Mesendoderm (in vitro differentiated cells): ENCODE measurements at regions not wholly inside any gene's neighbourhood (a gene's known extent, or its start where the extent isn't known, plus 50 kb on each side); places are given as distances from the start of the nearest gene placed in this dataset.

Source experiments
- DNase-seq: peaks from one replicate; pipeline ENCODE4 v3.0.0; 2013
- H2AK5ac ChIP-seq: 2 replicates; pipeline ENCODE4 v1.6.1; 2013; ENCODE audit warnings: low read length, inconsistent platforms
- H2BK120ac ChIP-seq: 2 replicates; pipeline ENCODE4 v1.6.1; 2013; ENCODE audit warnings: low read depth, mild to moderate bottlenecking, low read length, moderate library complexity, mixed read lengths
- H2BK15ac ChIP-seq: replicated peaks from 2 replicates; pipeline ENCODE4 v1.6.1; 2013; ENCODE audit warnings: low read depth, mild to moderate bottlenecking, moderate library complexity
- H2BK5ac ChIP-seq: 2 replicates; pipeline ENCODE4 v1.6.1; 2013; ENCODE audit warnings: low read length, inconsistent platforms
- H3K18ac ChIP-seq: 2 replicates; pipeline ENCODE4 v1.6.1; 2013; ENCODE audit warnings: mild to moderate bottlenecking, low read length, mixed read lengths
- H3K23ac ChIP-seq: one replicate; pipeline ENCODE4 v1.6.1; 2013; ENCODE audit warnings: low read length
- H3K27ac ChIP-seq: 2 replicates; pipeline ENCODE4 v1.5.1; 2013; ENCODE audit warnings: low read depth, mild to moderate bottlenecking, inconsistent platforms, low read length, moderate library complexity
- H3K27me3 ChIP-seq: 2 replicates; pipeline ENCODE4 v1.6.1; 2013; ENCODE audit warnings: low read length, control low read depth, mild to moderate bottlenecking, inconsistent platforms; ENCODE audit not compliant: insufficient read depth, poor library complexity
- H3K36me3 ChIP-seq: 2 replicates; pipeline ENCODE4 v1.6.1; 2013; ENCODE audit warnings: low read length, inconsistent platforms; ENCODE audit not compliant: control insufficient read depth, insufficient read depth
- H3K4ac ChIP-seq: one replicate; pipeline ENCODE4 v1.6.1; 2013; ENCODE audit warnings: low read depth, mild to moderate bottlenecking, low read length, moderate library complexity
- H3K4me1 ChIP-seq: 2 replicates; pipeline ENCODE4 v1.6.1; 2013; ENCODE audit warnings: low read depth, low read length, inconsistent platforms; ENCODE audit not compliant: control insufficient read depth
- H3K4me2 ChIP-seq: 2 replicates; pipeline ENCODE4 v1.6.1; 2013; ENCODE audit warnings: low read length
- H3K4me3 ChIP-seq: 2 replicates; pipeline ENCODE4 v1.5.1; 2013; ENCODE audit warnings: mild to moderate bottlenecking, low read length
- H3K56ac ChIP-seq: one replicate; pipeline ENCODE4 v1.6.1; 2013; ENCODE audit warnings: low read length
- H3K79me1 ChIP-seq: 2 replicates; pipeline ENCODE4 v1.6.1; 2013; ENCODE audit warnings: low read length, inconsistent platforms
- H3K79me2 ChIP-seq: 2 replicates; pipeline ENCODE4 v1.6.1; 2013; ENCODE audit warnings: mild to moderate bottlenecking, low read length; ENCODE audit not compliant: control insufficient read depth, insufficient read depth
- H3K9ac ChIP-seq: 2 replicates; pipeline ENCODE4 v1.6.1; 2013; ENCODE audit warnings: low read length, inconsistent platforms
- H4K5ac ChIP-seq: one replicate; pipeline ENCODE4 v1.6.1; 2013; ENCODE audit warnings: low read length
- H4K8ac ChIP-seq: one replicate; pipeline ENCODE4 v1.6.1; 2013; ENCODE audit warnings: low read depth, mild to moderate bottlenecking, control low read depth, low read length, moderate library complexity
- WGBS: extraction: QIAGEN DNeasy Blood & Tissue Kit; methylation state at CpG from one replicate; pipeline ENCODE4 v1.1.7; 2013; ENCODE audit warnings: low lambda C conversion rate, missing lambda C conversion rate; ENCODE audit not compliant: insufficient coverage; ENCODE audit errors: extremely low coverage; 5-methylcytosine and 5-hydroxymethylcytosine counted together

- H2BK5ac ChIP-seq, result no peak overlapping the region
- H3K79me2 ChIP-seq, result no peaks in the 10 kb centered on the region
- H3K4me2 ChIP-seq, result no peak overlapping the region
- no peak overlapping the region for H2BK15ac ChIP-seq
- no peak overlapping the region for H4K5ac ChIP-seq
- H4K8ac ChIP-seq, result no peak overlapping the region
- H3K36me3 ChIP-seq, result no peaks in the 10 kb centered on the region
- WGBS, result no CpG with 5 or more reads among the region's 2 CpGs
- H3K4me3 ChIP-seq, result no peak overlapping the region
- H3K23ac ChIP-seq, result no peak overlapping the region
- no peak overlapping the region for H3K18ac ChIP-seq
- H3K79me1 ChIP-seq, result no peaks in the 10 kb centered on the region
- H2BK120ac ChIP-seq, result no peak overlapping the region
- H3K4ac ChIP-seq, result no peak overlapping the region
- H2AK5ac ChIP-seq, result no peak overlapping the region
- no peak overlapping the region for H3K56ac ChIP-seq
- H3K4me1 ChIP-seq, result no peaks in the 10 kb centered on the region
- H3K27me3 ChIP-seq, result no peaks in the 10 kb centered on the region
- H3K9ac ChIP-seq, result no peak overlapping the region
- H3K27ac ChIP-seq, result no peak overlapping the region
- DNase-seq, result no peak
These were observed 686.5 kb upstream of the CDH2 start for GRCh38 chr18:28863396-28863795.

- Histone ChIP-seq H2AK5ac (no peak overlapping the region), H3K79me1 (no peaks in the 10 kb centered on the region), H3K4me1 (no peaks in the 10 kb centered on the region), H3K4ac (no peak overlapping the region), H2BK5ac (no peak overlapping the region), H4K5ac (no peak overlapping the region), H3K79me2 (no peaks in the 10 kb centered on the region), H2BK120ac (no peak overlapping the region), H3K27me3 (no peaks in the 10 kb centered on the region), H3K9ac (no peak overlapping the region), H3K27ac (no peak overlapping the region), H3K56ac (no peak overlapping the region), H4K8ac (no peak overlapping the region), H3K4me2 (no peak overlapping the region), H3K18ac (no peak overlapping the region), H3K36me3 (no peaks in the 10 kb centered on the region), H2BK15ac (no peak overlapping the region), H3K23ac (no peak overlapping the region), H3K4me3 (no peak overlapping the region)
- WGBS, result no CpG with 5 or more reads among the region's 1 CpG
- no peak for DNase-seq
These were observed 681.3 kb upstream of the CDH2 start for GRCh38 chr18:28858248-28858647.

GRCh38 chr18:28855989-28856388, 679.1 kb upstream of the CDH2 start:
- Histone ChIP-seq H3K27me3 (no peaks in the 10 kb centered on the region), H3K79me2 (no peaks in the 10 kb centered on the region), H4K8ac (no peak overlapping the region), H2BK120ac (no peak overlapping the region), H3K56ac (no peak overlapping the region), H2BK15ac (no peak overlapping the region), H2BK5ac (no peak overlapping the region), H3K4me2 (no peak overlapping the region), H3K4me1 (no peaks in the 10 kb centered on the region), H3K18ac (no peak overlapping the region), H3K4ac (no peak overlapping the region), H3K9ac (no peak overlapping the region), H3K4me3 (no peak overlapping the region), H3K23ac (no peak overlapping the region), H3K36me3 (no peaks in the 10 kb centered on the region), H3K27ac (no peak overlapping the region), H3K79me1 (no peaks in the 10 kb centered on the region), H2AK5ac (no peak overlapping the region), H4K5ac (no peak overlapping the region)
- peak; percentile 11 for DNase-seq
- no CpG with 5 or more reads among the region's 2 CpGs for WGBS

GRCh38 chr18:28855524-28855923, 678.6 kb upstream of the CDH2 start:
- no CpG with 5 or more reads among the region's 1 CpG for WGBS
- Histone ChIP-seq H2BK15ac (no peak overlapping the region), H3K4me3 (no peak overlapping the region), H3K27me3 (no peaks in the 10 kb centered on the region), H4K8ac (no peak overlapping the region), H3K79me2 (no peaks in the 10 kb centered on the region), H3K9ac (no peak overlapping the region), H3K4ac (no peak overlapping the region), H3K27ac (no peak overlapping the region), H3K79me1 (no peaks in the 10 kb centered on the region), H4K5ac (no peak overlapping the region), H2BK5ac (no peak overlapping the region), H3K56ac (no peak overlapping the region), H2AK5ac (no peak overlapping the region), H3K23ac (no peak overlapping the region), H3K4me2 (no peak overlapping the region), H3K4me1 (no peaks in the 10 kb centered on the region), H3K36me3 (no peaks in the 10 kb centered on the region), H2BK120ac (no peak overlapping the region), H3K18ac (no peak overlapping the region)
- DNase-seq, result peak; percentile 6

GRCh38 chr18:28854964-28855363, 678.0 kb upstream of the CDH2 start:
- Histone ChIP-seq H3K27ac (no peak overlapping the region), H3K18ac (no peak overlapping the region), H3K4me1 (no peaks in the 10 kb centered on the region), H3K4me2 (no peak overlapping the region), H3K56ac (no peak overlapping the region), H4K8ac (no peak overlapping the region), H3K27me3 (no peaks in the 10 kb centered on the region), H3K79me2 (no peaks in the 10 kb centered on the region), H3K36me3 (no peaks in the 10 kb centered on the region), H2AK5ac (no peak overlapping the region), H3K9ac (no peak overlapping the region), H3K4me3 (no peak overlapping the region), H3K4ac (no peak overlapping the region), H3K79me1 (no peaks in the 10 kb centered on the region), H4K5ac (no peak overlapping the region), H2BK120ac (no peak overlapping the region), H2BK5ac (no peak overlapping the region), H3K23ac (no peak overlapping the region), H2BK15ac (no peak overlapping the region)
- no CpG with 5 or more reads among the region's 1 CpG for WGBS
- peak; percentile 12 for DNase-seq

GRCh38 chr18:28846958-28847357, 670.0 kb upstream of the CDH2 start:
- H3K56ac ChIP-seq, result no peak overlapping the region
- no peak overlapping the region for H2BK120ac ChIP-seq
- no peak overlapping the region for H4K5ac ChIP-seq
- no peaks in the 10 kb centered on the region for H3K27me3 ChIP-seq
- H2BK15ac ChIP-seq, result no peak overlapping the region
- no peak overlapping the region for H3K27ac ChIP-seq
- no peak overlapping the region for H3K18ac ChIP-seq
- no CpG with 5 or more reads among the region's 3 CpGs for WGBS
- H3K4me2 ChIP-seq, result no peak overlapping the region
- no peak overlapping the region for H2BK5ac ChIP-seq
- no peaks in the 10 kb centered on the region for H3K79me1 ChIP-seq
- no peak overlapping the region for H3K23ac ChIP-seq
- no peak overlapping the region for H4K8ac ChIP-seq
- H3K4ac ChIP-seq, result no peak overlapping the region
- H3K9ac ChIP-seq, result no peak overlapping the region
- H3K4me3 ChIP-seq, result no peak overlapping the region
- H3K36me3 ChIP-seq, result no peaks in the 10 kb centered on the region
- DNase-seq, result no peak
- no peaks in the 10 kb centered on the region for H3K79me2 ChIP-seq
- no peaks in the 10 kb centered on the region for H3K4me1 ChIP-seq
- H2AK5ac ChIP-seq, result no peak overlapping the region
